Frontal cortex (tissue), 3 donors: ENCODE measurements at regions not wholly inside any gene's neighbourhood (a gene's known extent, or its start where the extent isn't known, plus 50 kb on each side); places are given as distances from the start of the nearest gene placed in this dataset.
A peak's percentile ranks its signal among the peaks of the same experiment; 100 is the strongest.
"Not testable (repeated sequence)": the region's sequence is repeated elsewhere in the genome, so short reads cannot be mapped to it uniquely, and the experiment has no call there.

Experiments
- DNase-seq, 2 donors: peaks; one replicate each; pipeline ENCODE4 v3.0.0; 2012; ENCODE audit warnings: low spot score in 2 of 2
- FAIRE-seq: peaks from 2 replicates; lab custom pipeline; 2012; peaks lifted over from hg19 to GRCh38; lab: Jason Lieb, UNC
- donor health status: control.
- donor health status: control.
- donor health status: control.

DNA sequence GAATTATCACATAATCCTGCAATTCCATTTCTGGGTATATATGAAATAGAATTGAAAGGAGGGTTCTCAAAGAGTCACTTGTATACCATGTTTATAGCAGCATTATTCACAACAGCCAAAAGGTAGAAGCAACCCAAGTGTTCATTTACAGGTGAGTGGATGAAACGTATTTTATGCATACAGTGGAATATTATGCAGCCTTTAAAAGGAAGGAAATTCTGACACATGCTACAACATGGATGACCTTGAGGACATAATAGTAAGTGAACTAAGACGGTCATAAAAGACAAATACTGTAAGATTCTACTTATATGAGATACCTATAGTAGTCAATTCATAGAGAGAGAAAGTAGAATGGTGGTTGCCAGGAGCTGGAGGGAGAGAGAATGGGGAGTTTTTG, 110.8 kb upstream of the LIPC start:
- no peak for DNase-seq
- no peak for FAIRE-seq

DNA sequence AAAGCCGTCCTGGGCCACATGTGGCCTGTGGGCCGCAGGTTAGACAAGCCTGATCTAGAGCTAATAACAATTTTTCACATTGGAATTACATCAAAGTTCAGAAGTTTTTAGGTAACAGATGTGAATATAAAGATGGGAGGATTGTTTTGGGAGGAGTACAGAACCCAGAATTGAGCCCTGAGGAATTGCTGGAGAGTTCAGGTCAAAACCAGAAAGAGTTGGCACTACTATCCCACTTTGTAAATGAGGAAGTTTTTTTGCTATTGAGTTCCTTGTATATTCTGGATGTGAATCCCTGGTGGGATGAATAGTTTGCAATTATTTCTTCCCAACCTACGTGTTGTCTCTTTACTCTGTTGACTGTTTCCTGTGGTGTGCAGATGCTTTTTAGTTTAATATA, 109.5 kb upstream of the LIPC start:
- FAIRE-seq (no peak), DNase-seq (no peak)

GRCh38 chr15:58323321-58323720, 108.5 kb upstream of the LIPC start:
- FAIRE-seq, DNase-seq: not testable (repeated sequence)

GRCh38 chr15:58324533-58324932, 107.3 kb upstream of the LIPC start:
- no peak for FAIRE-seq
- DNase-seq = no peak

- FAIRE-seq (no peak), DNase-seq (no peak)
Observed at GRCh38 chr15:58327958-58328357, 103.8 kb upstream of the LIPC start.

DNA sequence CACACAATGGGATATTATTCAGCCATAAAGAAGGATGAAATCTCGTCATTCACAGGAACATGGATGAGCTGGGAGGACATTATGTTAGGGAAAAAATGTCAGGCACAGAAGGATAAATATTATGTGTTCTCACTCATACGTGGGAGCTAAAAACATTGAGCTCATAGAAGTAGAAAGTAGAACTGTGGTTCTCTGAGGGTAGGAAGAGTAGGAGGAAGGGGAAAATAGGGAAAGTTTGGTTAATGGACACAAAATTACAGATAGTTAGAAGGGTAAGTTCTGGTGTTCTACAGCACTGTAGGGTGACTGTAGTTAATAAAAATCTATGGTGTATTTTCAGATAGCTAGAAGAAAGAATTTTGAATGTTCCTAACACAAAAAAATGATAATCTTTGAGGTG, 102.6 kb upstream of the LIPC start:
- DNase-seq (no peak), FAIRE-seq (no peak)

GRCh38 chr15:58329781-58330671, 101.8 kb upstream of the LIPC start:
- DNase-seq (no peak), FAIRE-seq (no peak)

- DNase-seq = no peak
- no peak for FAIRE-seq
Observed at GRCh38 chr15:58330741-58331559, 100.8 kb upstream of the LIPC start.

DNA sequence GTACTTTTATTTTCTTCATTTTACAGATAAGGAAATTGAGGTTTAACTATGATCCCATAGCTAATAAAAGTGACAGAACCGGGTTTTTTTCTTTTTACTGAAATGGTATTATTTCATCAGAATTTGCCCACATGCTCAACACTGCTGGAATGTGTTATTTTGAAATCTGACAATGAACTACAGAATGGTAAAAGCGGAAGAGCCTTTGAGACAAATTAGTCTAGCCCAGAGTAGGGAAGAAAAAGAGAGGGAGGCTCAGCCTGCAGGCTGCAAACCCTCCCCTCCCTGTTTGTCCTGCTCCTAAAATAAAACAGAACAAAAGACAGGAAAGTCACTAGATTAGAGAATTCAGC, 100.3 kb upstream of the LIPC start:
- no peak for DNase-seq
- no peak for FAIRE-seq

GRCh38 chr15:58331913-58332675, 99.7 kb upstream of the LIPC start:
- DNase-seq (peak in 1 of 2 donors; percentile 44), FAIRE-seq (no peak)

DNA sequence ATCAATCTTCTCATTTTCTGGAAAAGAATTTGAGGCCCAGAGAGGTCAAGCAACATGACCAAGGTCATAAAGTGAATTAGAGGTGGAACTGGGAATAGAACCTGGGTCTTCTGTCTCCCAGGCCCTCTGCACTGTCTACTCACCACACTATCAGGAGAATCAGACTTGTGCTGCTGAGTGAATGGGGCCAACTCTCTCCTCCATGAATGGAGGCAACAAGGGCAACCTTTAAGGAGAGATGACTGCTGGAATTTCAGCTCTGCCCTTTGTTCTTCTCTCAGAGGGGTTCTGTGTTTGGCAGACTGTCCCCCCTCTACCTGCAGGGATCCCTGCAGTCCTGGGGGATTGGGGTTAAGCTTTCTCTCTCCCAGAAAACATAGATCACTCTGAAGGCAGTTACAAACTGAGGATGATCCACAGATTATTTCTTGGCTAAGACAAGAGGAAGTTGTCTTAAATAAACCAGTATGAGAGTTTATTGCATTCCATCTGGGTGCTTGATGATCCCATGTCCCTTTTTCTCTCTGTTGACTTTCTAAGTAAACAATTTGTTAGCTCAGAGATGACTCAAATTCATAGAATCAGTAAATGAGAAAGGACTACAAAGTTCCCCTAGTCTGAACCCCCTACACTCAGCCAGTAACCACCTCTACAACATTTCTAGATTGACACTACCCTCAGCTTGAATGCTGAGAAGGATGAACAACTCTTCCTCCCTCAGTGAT, 99.0 kb upstream of the LIPC start:
- DNase-seq = no peak
- no peak for FAIRE-seq

GRCh38 chr15:58334803-58335202, 97.0 kb upstream of the LIPC start:
- FAIRE-seq = no peak
- no peak for DNase-seq

- FAIRE-seq (no peak), DNase-seq (no peak)
Observed at GRCh38 chr15:58336161-58336560, 95.6 kb upstream of the LIPC start.

- FAIRE-seq = no peak
- DNase-seq = no peak
Observed at GRCh38 chr15:58340176-58340575, 91.6 kb upstream of the LIPC start.

GRCh38 chr15:58342508-58342907, 89.3 kb upstream of the LIPC start:
- FAIRE-seq (no peak), DNase-seq (no peak)

- FAIRE-seq (no peak), DNase-seq (no peak)
Observed at GRCh38 chr15:58344213-58345070, 87.3 kb upstream of the LIPC start.

DNA sequence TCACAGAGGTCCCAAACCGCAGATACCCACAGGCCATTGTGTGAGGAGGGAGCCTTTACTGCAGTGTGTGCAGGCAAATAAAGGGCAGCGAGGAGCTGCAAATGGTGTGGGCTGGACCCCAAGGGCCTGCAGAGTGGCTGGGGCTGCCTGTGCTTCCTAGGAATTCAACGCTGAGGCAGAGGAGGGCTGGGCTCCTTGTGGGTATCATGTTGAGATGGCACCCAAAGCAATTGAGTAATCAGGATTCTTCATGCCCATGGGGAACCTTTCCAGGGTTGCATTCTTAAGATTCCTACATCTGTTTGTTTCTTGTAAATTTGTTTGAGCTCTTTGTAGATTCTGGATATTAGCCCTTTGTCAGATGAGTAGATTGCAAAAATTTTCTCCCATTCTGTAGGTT, 85.4 kb upstream of the LIPC start:
- FAIRE-seq (no peak), DNase-seq (no peak)

DNA sequence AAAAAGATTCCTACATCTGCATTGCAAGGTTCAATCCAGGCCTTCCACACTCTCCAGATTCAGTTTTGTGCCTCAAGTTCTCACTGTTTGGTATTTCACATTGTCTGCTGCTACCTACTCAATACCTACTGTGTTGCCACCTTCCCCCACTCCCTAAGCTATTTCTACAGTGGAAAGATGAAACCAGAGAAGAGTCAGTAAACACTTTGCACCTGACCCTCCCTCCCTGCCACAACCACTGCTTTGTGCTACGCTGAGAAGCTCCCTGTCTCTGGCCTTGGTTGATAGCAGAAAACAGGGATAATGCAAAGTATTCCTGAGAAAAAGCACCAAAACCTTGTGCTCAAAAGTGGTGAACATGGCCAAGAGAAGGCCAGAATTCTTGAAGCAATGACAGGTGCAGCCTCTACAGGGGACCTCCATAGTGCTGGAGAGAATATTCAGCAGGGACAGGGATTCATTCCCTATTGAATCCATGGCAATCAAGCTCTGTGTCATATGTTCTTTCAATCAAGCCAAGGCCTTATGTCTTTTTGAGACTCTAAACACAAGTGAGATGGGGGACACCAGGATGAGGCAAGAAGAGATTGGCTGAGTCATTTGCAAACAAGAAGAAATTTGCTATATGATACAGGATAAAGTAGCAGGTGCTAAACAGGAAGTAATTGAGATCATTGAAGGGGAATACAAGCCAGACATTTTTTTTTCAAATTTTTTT, 83.5 kb upstream of the LIPC start:
- no peak for DNase-seq
- FAIRE-seq = no peak
